IMR-90 (cell line): ENCODE measurements at regions not wholly inside any gene's neighbourhood (a gene's known extent, or its start where the extent isn't known, plus 50 kb on each side); places are given as distances from the start of the nearest gene placed in this dataset.

Source experiments
- ATAC-seq: fragments of 200-7000 bp; cut with Tn5 transposase; 2 replicates; pipeline ENCODE4 v1.9.1; 2020; ENCODE audit warnings: low read depth, mild to moderate bottlenecking, moderate library complexity
- BruUV-seq: library from RNA; stranded (reverse); fragments of 400-500 nt; replicated peaks from 2 replicates; lab custom pipeline; 2021; lab: Mats Ljungman, UMichigan
- CTCF ChIA-PET: fragments of 300-600 bp; formaldehyde crosslinking; extraction: SDS; loops from one replicate; lab custom pipeline; 2021; ENCODE audit warnings: antibody characterized with exemption; lab: Yijun Ruan, JAX
- POLR2A ChIA-PET: fragments of 300-600 bp; sonication (Branson Sonifier 250); formaldehyde crosslinking; loops from one replicate; lab custom pipeline; 2022; ENCODE audit warnings: antibody characterized with exemption; ENCODE audit not compliant: unreplicated experiment; lab: Charles Lee
- DNase-seq: peaks from one replicate; pipeline ENCODE4 v3.0.0; 2013
- H2AFZ ChIP-seq: replicated peaks from 2 replicates; pipeline ENCODE3; 2013; ENCODE audit warnings: low read length, mild to moderate bottlenecking; ENCODE audit not compliant: poor library complexity
- H2AK5ac ChIP-seq: 2 replicates; pipeline ENCODE4 v1.6.1; 2013; ENCODE audit warnings: low read depth, low read length, inconsistent platforms
- H2AK9ac ChIP-seq: replicated peaks from 2 replicates; pipeline ENCODE3; 2013; ENCODE audit warnings: mild to moderate bottlenecking, low read depth, low read length, moderate library complexity; ENCODE audit not compliant: poor library complexity
- H2BK120ac ChIP-seq: 2 replicates; pipeline ENCODE4 v1.6.1; 2013; ENCODE audit warnings: low read depth, low read length, inconsistent platforms
- H2BK15ac ChIP-seq: 3 replicates; pipeline ENCODE4 v1.6.1; 2013; ENCODE audit warnings: low read depth, low read length, inconsistent platforms
- H2BK20ac ChIP-seq: 2 replicates; pipeline ENCODE4 v1.6.1; 2013; ENCODE audit warnings: low read depth, mild to moderate bottlenecking, inconsistent platforms, low read length, moderate library complexity
- H2BK5ac ChIP-seq: 2 replicates; pipeline ENCODE4 v1.6.1; 2013; ENCODE audit warnings: mild to moderate bottlenecking, low read depth, low read length, inconsistent platforms; ENCODE audit not compliant: poor library complexity, severe bottlenecking
- H3K14ac ChIP-seq: replicated peaks from 2 replicates; pipeline ENCODE4 v1.6.1; 2013; ENCODE audit warnings: low read depth, low read length, inconsistent platforms
- H3K18ac ChIP-seq: 2 replicates; pipeline ENCODE4 v1.6.1; 2013; ENCODE audit warnings: low read depth, low read length, control low read depth
- H3K23ac ChIP-seq: 2 replicates; pipeline ENCODE4 v1.6.1; 2013; ENCODE audit warnings: low read depth, low read length, inconsistent platforms
- H3K27ac ChIP-seq: 2 replicates; pipeline ENCODE4 v1.5.1; 2013; ENCODE audit warnings: mild to moderate bottlenecking, control low read depth, low read length; ENCODE audit not compliant: insufficient read depth
- H3K27me3 ChIP-seq: 2 replicates; pipeline ENCODE4 v1.6.1; 2013; ENCODE audit warnings: low read length; ENCODE audit not compliant: control insufficient read depth, insufficient read depth
- H3K36me3 ChIP-seq: 2 replicates; pipeline ENCODE4 v1.6.1; 2013; ENCODE audit warnings: low read length, mixed read lengths; ENCODE audit not compliant: control insufficient read depth, insufficient read depth
- H3K4ac ChIP-seq: 2 replicates; pipeline ENCODE4 v1.6.1; 2013; ENCODE audit warnings: low read depth, low read length, inconsistent platforms
- H3K4me1 ChIP-seq: 2 replicates; pipeline ENCODE4 v1.6.1; 2013; ENCODE audit warnings: low read length, mixed read lengths; ENCODE audit not compliant: control insufficient read depth, insufficient read depth
- H3K4me2 ChIP-seq: 2 replicates; pipeline ENCODE4 v1.6.1; 2013; ENCODE audit warnings: low read depth, mild to moderate bottlenecking, control low read depth, low read length, moderate library complexity
- H3K4me3 ChIP-seq: 2 replicates; pipeline ENCODE4 v1.5.1; 2013; ENCODE audit warnings: low read depth, mild to moderate bottlenecking, control low read depth, low read length, moderate library complexity; ENCODE audit not compliant: insufficient read depth
- H3K56ac ChIP-seq: 2 replicates; pipeline ENCODE4 v1.6.1; 2013; ENCODE audit warnings: low read length, inconsistent platforms; ENCODE audit not compliant: insufficient read depth; ENCODE audit errors: extremely low read depth
- H3K79me1 ChIP-seq, 2 experiments: 2 replicates each; pipeline ENCODE4 v1.6.1; 2013; ENCODE audit warnings: low read length in 2 of 2, inconsistent platforms in 1 of 2, low read depth in 1 of 2
- H3K9ac ChIP-seq: 2 replicates; pipeline ENCODE4 v1.6.1; 2013; ENCODE audit warnings: low read depth, low read length, control low read depth
- H3K9me1 ChIP-seq: 2 replicates; pipeline ENCODE4 v1.6.1; 2013; ENCODE audit warnings: low read length, inconsistent platforms; ENCODE audit not compliant: insufficient read depth
- H3K9me3 ChIP-seq: 2 replicates; pipeline ENCODE4 v1.6.1; 2013; ENCODE audit warnings: low read length; ENCODE audit not compliant: control insufficient read depth, insufficient read depth
- H4K20me1 ChIP-seq: 2 replicates; pipeline ENCODE4 v1.6.1; 2013; ENCODE audit warnings: low read length, inconsistent platforms; ENCODE audit not compliant: insufficient read depth
- H4K5ac ChIP-seq: 2 replicates; pipeline ENCODE4 v1.6.1; 2013; ENCODE audit warnings: mild to moderate bottlenecking, low read depth, low read length, control low read depth
- H4K8ac ChIP-seq, 2 experiments: 2 replicates each; pipeline ENCODE4 v1.6.1; 2013; ENCODE audit warnings: low read depth in 2 of 2, low read length in 2 of 2, control low read depth in 1 of 2, inconsistent platforms in 1 of 2
- H4K91ac ChIP-seq: 2 replicates; pipeline ENCODE4 v1.6.1; 2013; ENCODE audit warnings: low read depth, low read length, inconsistent platforms; ENCODE audit not compliant: insufficient read depth
- BHLHE40 ChIP-seq: fragments of 150-350 bp; IDR thresholded peaks from 2 replicates; pipeline ENCODE4 v1.6.1; 2016; ENCODE audit warnings: mild to moderate bottlenecking, low read depth, low read length
- CEBPB ChIP-seq: IDR thresholded peaks from 2 replicates; pipeline ENCODE4 v1.6.1; 2012; ENCODE audit warnings: low read depth, low read length, improper control_type of control experiment
- CHD1 ChIP-seq: IDR thresholded peaks from 2 replicates; pipeline ENCODE4 v1.6.1; 2012; ENCODE audit warnings: low read depth, low read length, improper control_type of control experiment
- CTCF ChIP-seq: conservative IDR thresholded peaks from 2 replicates; pipeline ENCODE4 v1.5.1; 2012; ENCODE audit warnings: mild to moderate bottlenecking, low read depth, low read length, improper control_type of control experiment
- ELK1 ChIP-seq: fragments of 150-350 bp; IDR thresholded peaks from 2 replicates; pipeline ENCODE4 v1.6.1; 2016; ENCODE audit warnings: low read depth, mild to moderate bottlenecking, low read length, moderate library complexity, borderline replicate concordance
- FOS ChIP-seq: fragments of 150-350 bp; IDR thresholded peaks from 2 replicates; pipeline ENCODE4 v1.6.1; 2016; ENCODE audit warnings: low read depth, low read length
- MAFK ChIP-seq: IDR thresholded peaks from 2 replicates; pipeline ENCODE4 v1.6.1; 2012; ENCODE audit warnings: low read depth, low read length, improper control_type of control experiment
- MAZ ChIP-seq: IDR thresholded peaks from 2 replicates; pipeline ENCODE4 v1.6.1; 2012; ENCODE audit warnings: low read depth, mild to moderate bottlenecking, low read length, improper control_type of control experiment, moderate library complexity, borderline replicate concordance
- MXI1 ChIP-seq: IDR thresholded peaks from 2 replicates; pipeline ENCODE4 v1.6.1; 2012; ENCODE audit warnings: low read depth, mild to moderate bottlenecking, low read length, moderate library complexity, borderline replicate concordance
- NFE2L2 ChIP-seq: fragments of 150-350 bp; IDR thresholded peaks from 2 replicates; pipeline ENCODE4 v1.6.1; 2016; ENCODE audit warnings: low read depth, mild to moderate bottlenecking, low read length
- POLR2A ChIP-seq: IDR thresholded peaks from 2 replicates; pipeline ENCODE4 v1.6.1; 2012; ENCODE audit warnings: mild to moderate bottlenecking, low read depth, low read length
- RAD21 ChIP-seq: IDR thresholded peaks from 2 replicates; pipeline ENCODE4 v1.6.1; 2012; ENCODE audit warnings: low read length, improper control_type of control experiment
- RCOR1 ChIP-seq: IDR thresholded peaks from 2 replicates; pipeline ENCODE4 v1.6.1; 2012; ENCODE audit warnings: mild to moderate bottlenecking, low read length, improper control_type of control experiment; ENCODE audit not compliant: insufficient replicate concordance
- RFX5 ChIP-seq: IDR thresholded peaks from 2 replicates; pipeline ENCODE4 v1.8.0; 2012; ENCODE audit warnings: low read depth, mild to moderate bottlenecking, low read length, moderate library complexity
- SMC3 ChIP-seq: fragments of 150-350 bp; IDR thresholded peaks from 2 replicates; pipeline ENCODE4 v1.6.1; 2016; ENCODE audit warnings: low read depth, mild to moderate bottlenecking, antibody characterized with exemption, low read length, moderate library complexity
- USF2 ChIP-seq: fragments of 150-350 bp; IDR thresholded peaks from 2 replicates; pipeline ENCODE4 v1.6.1; 2017; ENCODE audit warnings: mild to moderate bottlenecking, antibody characterized with exemption, low read length, low read depth
- WGBS, 2 experiments: methylation state at CpG; one replicate each; pipeline versions ENCODE4 v1.1.5 to v1.1.7; 2013; ENCODE audit warnings: missing lambda C conversion rate in 2 of 2; ENCODE audit not compliant: insufficient read length in 1 of 2; ENCODE audit errors: extremely low coverage in 2 of 2; 5-methylcytosine and 5-hydroxymethylcytosine counted together
- dilution Hi-C: fragments of 300-500 bp; cut with HindIII; formaldehyde crosslinking; loops from one replicate; pipeline ENCODE4 v1.14.3; 2018; ENCODE audit warnings: low sequenced_read_pairs; ENCODE audit not compliant: unreplicated experiment
- in situ Hi-C: fragments of 300-500 bp; cut with MboI; formaldehyde crosslinking; loops from 3 replicates; pipeline ENCODE4 v1.14.3; 2019; ENCODE audit warnings: low sequenced_read_pairs, inconsistent platforms, mixed read lengths
- intact Hi-C: fragments of 100-400 bp; cut with micrococcal nuclease; formaldehyde crosslinking; loops from 2 replicates; pipeline ENCODE4 v1.10.0; 2022

- ChIA-PET POLR2A (no interaction called here), CTCF (no interaction called here)
- no peak overlapping the region for H3K27ac ChIP-seq
- H2AFZ ChIP-seq: no peak overlapping the region
- H2AK9ac ChIP-seq: no peak overlapping the region
- H2BK120ac ChIP-seq: no peak overlapping the region
- no peak overlapping the region for H3K18ac ChIP-seq
- H2BK15ac ChIP-seq: no peak overlapping the region
- 100% methylated on average over 1 of the region's 5 CpGs; no CpG with 5 or more reads in 1 of the 2 experiments for WGBS, 2 experiments
- intact Hi-C loops (no loop called here), in situ Hi-C loops (no loop called here), dilution Hi-C loops (no loop called here)
- H4K8ac ChIP-seq: no peak overlapping the region
- H4K5ac ChIP-seq: no peak overlapping the region
- peaks cover 2% of the 10 kb centered on the region for H3K9me3 ChIP-seq
- ATAC-seq: no peak
- DNase-seq: no peak
- no peaks in the 10 kb centered on the region for H4K20me1 ChIP-seq
- no peak overlapping the region for H2BK20ac ChIP-seq
- no peaks in the 10 kb centered on the region for H3K36me3 ChIP-seq
- H3K79me1 ChIP-seq: no peaks in the 10 kb centered on the region
- H3K9ac ChIP-seq: no peak overlapping the region
- peaks cover 10% of the 10 kb centered on the region for H3K27me3 ChIP-seq
- no peaks in the 10 kb centered on the region for H3K9me1 ChIP-seq
- no peak overlapping the region for H3K4me2 ChIP-seq
- H4K91ac ChIP-seq: no peak overlapping the region
- no peak overlapping the region for H3K4me3 ChIP-seq
- H3K14ac ChIP-seq: no peak overlapping the region
- H3K4me1 ChIP-seq: no peaks in the 10 kb centered on the region
- no TSS peak for BruUV-seq
- H2BK5ac ChIP-seq: no peak overlapping the region
- no peak overlapping the region for H3K23ac ChIP-seq
- no peak for TF ChIP-seq MAZ
- TF ChIP-seq NFE2L2: no peak
- no peak for TF ChIP-seq CTCF
- TF ChIP-seq MXI1: no peak
- no peak for TF ChIP-seq ELK1
- TF ChIP-seq POLR2A: no peak
- no peak for TF ChIP-seq FOS
- TF ChIP-seq BHLHE40: no peak
- TF ChIP-seq MAFK: no peak
- no peak for TF ChIP-seq SMC3
- no peak for TF ChIP-seq CHD1
- no peak for TF ChIP-seq RAD21
- TF ChIP-seq RFX5: no peak
- TF ChIP-seq RCOR1: no peak
- no peak for TF ChIP-seq CEBPB
- no peak for TF ChIP-seq USF2
- no peak overlapping the region for H2AK5ac ChIP-seq
- no peak overlapping the region for H3K4ac ChIP-seq
- H3K56ac ChIP-seq: no peak overlapping the region
These were observed 71.6 kb upstream of the SORBS2 start for GRCh38 chr4:185883591-185883990.
